OCI-LY1 (cell line): ENCODE measurements at regions not wholly inside any gene's neighbourhood (a gene's known extent, or its start where the extent isn't known, plus 50 kb on each side); places are given as distances from the start of the nearest gene placed in this dataset.

Experiments
- H2AFZ ChIP-seq: fragments of 200-600 bp; sonication (generic), shearing (Covaris generic); 2 replicates; pipeline ENCODE4 v1.6.0; 2014; ENCODE audit warnings: antibody characterized with exemption, mild to moderate bottlenecking, low read length
- H3F3A ChIP-seq: fragments of 200-600 bp; sonication (generic), shearing (Covaris generic); 2 replicates; pipeline ENCODE4 v1.6.0; 2014; ENCODE audit warnings: mild to moderate bottlenecking, antibody characterized with exemption, low read length, moderate library complexity; ENCODE audit not compliant: insufficient read depth
- H3K27ac ChIP-seq: fragments of 200-600 bp; sonication (generic); 2 replicates; pipeline ENCODE4 v1.5.1; 2014; ENCODE audit warnings: low read length, mixed run types, mild to moderate bottlenecking, low read depth; ENCODE audit not compliant: poor library complexity, severe bottlenecking
- H3K27me3 ChIP-seq: fragments of 200-600 bp; sonication (generic); 2 replicates; pipeline ENCODE4 v1.6.0; 2014; ENCODE audit warnings: antibody characterized with exemption, mild to moderate bottlenecking, low read length, moderate library complexity; ENCODE audit not compliant: insufficient read depth
- H3K36me3 ChIP-seq: fragments of 200-600 bp; sonication (generic); 2 replicates; pipeline ENCODE4 v1.6.1; 2014; ENCODE audit warnings: mild to moderate bottlenecking, antibody characterized with exemption, low read length, moderate library complexity, mixed read lengths; ENCODE audit not compliant: insufficient read depth
- H3K4me1 ChIP-seq: fragments of 200-600 bp; sonication (generic); 2 replicates; pipeline ENCODE4 v1.5.1; 2014; ENCODE audit warnings: mild to moderate bottlenecking, low read length, moderate library complexity; ENCODE audit not compliant: insufficient read depth, severe bottlenecking
- H3K4me2 ChIP-seq: fragments of 200-600 bp; sonication (generic), shearing (Covaris generic); 2 replicates; pipeline ENCODE4 v1.6.1; 2014; ENCODE audit warnings: low read length
- H3K4me3 ChIP-seq: fragments of 200-600 bp; sonication (generic); 2 replicates; pipeline ENCODE4 v1.5.1; 2014; ENCODE audit warnings: low read length, low read depth, mild to moderate bottlenecking, mixed read lengths; ENCODE audit not compliant: poor library complexity, severe bottlenecking
- H3K79me2 ChIP-seq: fragments of 200-600 bp; shearing (Covaris generic); 2 replicates; pipeline ENCODE4 v1.6.1; 2016; ENCODE audit warnings: mixed run types, low read length, mixed read lengths; ENCODE audit not compliant: insufficient read depth
- H3K9ac ChIP-seq: fragments of 200-600 bp; sonication (generic), shearing (Covaris generic); 2 replicates; pipeline ENCODE4 v1.6.1; 2014; ENCODE audit warnings: mild to moderate bottlenecking, low read length, mixed read lengths
- H3K9me2 ChIP-seq: fragments of 200-600 bp; sonication (generic), shearing (Covaris generic); 2 replicates; pipeline ENCODE4 v1.6.1; 2014; ENCODE audit warnings: low read depth, mild to moderate bottlenecking, low read length, mixed read lengths
- H3K9me3 ChIP-seq: fragments of 200-600 bp; shearing (Covaris generic); 2 replicates; pipeline ENCODE4 v1.6.1; 2014; ENCODE audit warnings: low read length, mixed read lengths
- H4K20me1 ChIP-seq: fragments of 200-600 bp; sonication (generic), shearing (Covaris generic); 2 replicates; pipeline ENCODE4 v1.6.0; 2016; ENCODE audit warnings: mild to moderate bottlenecking, low read length; ENCODE audit not compliant: insufficient read depth
- CTCF ChIP-seq: fragments of 200-600 bp; sonication (generic), shearing (Covaris generic); IDR thresholded peaks from 2 replicates; pipeline ENCODE4 v1.5.1; 2017; ENCODE audit warnings: mild to moderate bottlenecking, antibody characterized with exemption, low read length, moderate library complexity, mixed read lengths
- EZH2 ChIP-seq: fragments of 200-600 bp; sonication (generic), shearing (Covaris generic); IDR thresholded peaks from 2 replicates; pipeline ENCODE4 v1.8.0; 2017; ENCODE audit warnings: borderline replicate concordance, mixed run types, mild to moderate bottlenecking, antibody characterized with exemption, low read length, moderate library complexity, mixed read lengths

DNA sequence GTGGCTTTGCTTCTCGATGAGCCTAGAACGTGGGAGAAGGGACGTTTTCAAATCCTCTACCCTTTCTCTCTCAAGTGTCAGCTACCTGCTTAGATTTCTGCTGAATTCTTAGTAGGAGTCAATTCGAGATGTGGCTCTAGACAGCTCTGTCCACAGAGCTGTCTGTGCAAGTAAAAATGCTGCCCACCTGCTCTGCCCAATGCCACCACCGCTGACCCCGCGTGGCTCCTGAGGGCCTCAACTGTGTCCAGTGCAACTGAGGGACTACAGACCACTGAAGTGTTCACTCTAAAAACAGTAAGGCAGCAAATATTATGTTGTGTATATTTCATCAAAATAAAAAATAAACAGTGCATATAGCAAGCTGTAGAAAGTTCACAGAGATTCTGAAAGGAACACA, 266.3 kb downstream of the ZNF516 start:
- Histone ChIP-seq H3F3A (no peaks in the 10 kb centered on the region), H3K9me2 (no peaks in the 10 kb centered on the region), H3K4me1 (no peaks in the 10 kb centered on the region), H3K9me3 (no peaks in the 10 kb centered on the region), H3K27ac (no peak overlapping the region), H2AFZ (no peak overlapping the region), H3K79me2 (no peaks in the 10 kb centered on the region), H3K36me3 (no peaks in the 10 kb centered on the region), H4K20me1 (no peaks in the 10 kb centered on the region), H3K4me2 (no peak overlapping the region), H3K4me3 (no peak overlapping the region), H3K9ac (no peak overlapping the region), H3K27me3 (peaks cover 7% of the 10 kb centered on the region; the same call in 1 of the 2 replicates)
- TF ChIP-seq CTCF, result no peak
- TF ChIP-seq EZH2, result no peak

DNA sequence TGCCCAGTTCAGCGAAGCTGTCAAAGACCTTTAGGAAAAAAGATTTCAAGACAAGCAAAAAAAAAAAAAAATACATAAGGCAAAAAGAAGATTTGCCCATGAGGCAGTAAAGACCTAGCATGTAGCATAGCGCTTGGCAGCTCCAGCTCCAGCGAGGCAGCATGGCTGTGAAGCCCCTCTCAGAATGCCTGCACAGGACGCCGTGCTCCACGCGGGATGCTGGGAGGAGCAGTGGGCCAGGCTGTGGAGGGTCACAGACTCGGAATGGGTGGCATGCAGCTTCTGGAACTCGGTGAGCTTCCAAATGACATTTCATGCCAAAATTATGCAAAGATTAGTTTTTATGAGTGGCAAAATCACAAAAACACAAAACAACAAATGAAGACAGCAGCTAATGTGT, 267.3 kb downstream of the ZNF516 start:
- no peak for TF ChIP-seq EZH2
- no peak for TF ChIP-seq CTCF
- H3F3A ChIP-seq, result no peaks in the 10 kb centered on the region
- no peaks in the 10 kb centered on the region for H4K20me1 ChIP-seq
- H3K9ac ChIP-seq, result no peak overlapping the region
- H3K27ac ChIP-seq, result no peak overlapping the region
- H3K4me2 ChIP-seq, result no peak overlapping the region
- no peaks in the 10 kb centered on the region for H3K9me3 ChIP-seq
- no peak overlapping the region for H2AFZ ChIP-seq
- H3K27me3 ChIP-seq, result peaks cover 7% of the 10 kb centered on the region; the same call in 1 of the 2 replicates
- no peaks in the 10 kb centered on the region for H3K36me3 ChIP-seq
- no peak overlapping the region for H3K4me3 ChIP-seq
- no peaks in the 10 kb centered on the region for H3K9me2 ChIP-seq
- no peaks in the 10 kb centered on the region for H3K79me2 ChIP-seq
- no peaks in the 10 kb centered on the region for H3K4me1 ChIP-seq

- no peak overlapping the region for H3K4me2 ChIP-seq
- no peaks in the 10 kb centered on the region for H3K79me2 ChIP-seq
- no peaks in the 10 kb centered on the region for H3K9me2 ChIP-seq
- H3K36me3 ChIP-seq, result no peaks in the 10 kb centered on the region
- no peaks in the 10 kb centered on the region for H3K9me3 ChIP-seq
- no peak overlapping the region for H3K27ac ChIP-seq
- H3K4me1 ChIP-seq, result no peaks in the 10 kb centered on the region
- no peak overlapping the region for H3K9ac ChIP-seq
- no peak overlapping the region for H2AFZ ChIP-seq
- no peaks in the 10 kb centered on the region for H3F3A ChIP-seq
- no peaks in the 10 kb centered on the region for H4K20me1 ChIP-seq
- H3K4me3 ChIP-seq, result no peak overlapping the region
- TF ChIP-seq CTCF (no peak), EZH2 (no peak)
- H3K27me3 ChIP-seq, result no peaks in the 10 kb centered on the region
Observed at GRCh38 chr18:76223403-76223802, 271.6 kb downstream of the ZNF516 start.
